ENCODE measurements at regions not wholly inside any gene's neighbourhood (a gene's known extent, or its start where the extent isn't known, plus 50 kb on each side); places are given as distances from the start of the nearest gene placed in this dataset.

GRCh38 chr11:42720716-42721563 lies 590.9 kb upstream of the API5 start:
- TF ChIP-seq EP300 (IDR thresholded peaks at IDR 0.05; ENCODE audit: borderline replicate concordance) = no peak
- no peak for TF ChIP-seq FOXM1 (IDR thresholded peaks at IDR 0.05; ENCODE audit: borderline replicate concordance, low read depth)
- no peak for TF ChIP-seq REST (IDR thresholded peaks at IDR 0.05; ENCODE audit: low read depth)
- no peak for TF ChIP-seq TAF1 (IDR thresholded peaks at IDR 0.05; ENCODE audit: low read depth)
- TF ChIP-seq ZBTB7A (IDR thresholded peaks at IDR 0.05; ENCODE audit: low read depth) = no peak
- TF ChIP-seq MAX (IDR thresholded peaks at IDR 0.05) = no peak
- TF ChIP-seq YY1 (IDR thresholded peaks at IDR 0.05; ENCODE audit: low read depth) = no peak
- TF ChIP-seq EGR1 (IDR thresholded peaks at IDR 0.05) = no peak
- TF ChIP-seq RAD21 (IDR thresholded peaks at IDR 0.05; ENCODE audit: low read depth) = no peak
- TF ChIP-seq USF1 (IDR thresholded peaks at IDR 0.05) = no peak
- no peak for TF ChIP-seq CEBPB (IDR thresholded peaks at IDR 0.05)
- no peak for TF ChIP-seq CREB1 (IDR thresholded peaks at IDR 0.05; ENCODE audit: low read depth)
